HEK293 (cell line): ENCODE measurements at regions not wholly inside any gene's neighbourhood (a gene's known extent, or its start where the extent isn't known, plus 50 kb on each side); places are given as distances from the start of the nearest gene placed in this dataset.

Source experiments
- KLF1 ChIP-seq: fragments of 450-650 bp; formaldehyde crosslinking; IDR thresholded peaks from 2 replicates; pipeline ENCODE4 v1.5.1; 2016; ENCODE audit warnings: missing biosample characterization, missing genetic modification characterization
- TRIM28 ChIP-seq: IDR thresholded peaks from 2 replicates; pipeline ENCODE4 v1.6.1; 2011; ENCODE audit warnings: low read length, control low read depth, borderline replicate concordance
- ZNF121 ChIP-seq: fragments of 450-650 bp; formaldehyde crosslinking; IDR thresholded peaks from 2 replicates; pipeline ENCODE4 v1.5.1; 2016; ENCODE audit warnings: missing biosample characterization, missing genetic modification characterization
- ZNF354C ChIP-seq: fragments of 450-650 bp; formaldehyde crosslinking; IDR thresholded peaks from 2 replicates; pipeline ENCODE4 v1.5.1; 2016; ENCODE audit warnings: missing biosample characterization, missing genetic modification characterization, low read depth, borderline replicate concordance
- ZNF433 ChIP-seq: fragments of 450-650 bp; formaldehyde crosslinking; IDR thresholded peaks from 2 replicates; pipeline ENCODE4 v1.5.1; 2016; ENCODE audit warnings: missing biosample characterization, missing genetic modification characterization, low read depth
- ZNF747 ChIP-seq: fragments of 450-650 bp; formaldehyde crosslinking; IDR thresholded peaks from 2 replicates; pipeline ENCODE4 v1.5.1; 2016; ENCODE audit warnings: missing biosample characterization, missing genetic modification characterization
- TF ChIP-seq, protein P1 (sequence below): fragments of 450-650 bp; formaldehyde crosslinking; IDR thresholded peaks from 2 replicates; pipeline ENCODE4 v1.5.1; 2016; ENCODE audit warnings: missing biosample characterization, missing genetic modification characterization
- TF ChIP-seq, protein P2 (sequence below): fragments of 450-650 bp; formaldehyde crosslinking; IDR thresholded peaks from 2 replicates; pipeline ENCODE4 v1.5.1; 2016; ENCODE audit warnings: missing biosample characterization, missing genetic modification characterization

DNA sequence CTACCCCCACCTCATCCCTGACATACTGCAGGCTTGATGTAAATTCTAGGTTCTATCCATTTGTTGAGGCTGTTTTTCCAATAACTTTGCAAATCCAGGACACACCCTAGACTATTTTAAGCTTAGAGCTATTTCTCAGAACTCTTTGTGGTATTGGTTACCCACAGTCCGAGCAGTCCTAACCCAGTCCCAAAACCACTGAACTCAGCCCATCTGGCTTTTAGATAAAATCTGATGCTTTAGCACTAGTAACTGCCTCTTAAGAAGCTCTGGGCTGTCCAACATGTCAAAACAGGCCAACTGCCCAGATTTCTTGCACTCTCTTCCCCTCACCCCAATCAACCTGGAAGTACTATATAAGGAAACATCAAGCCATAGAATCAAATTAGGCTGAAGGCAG is 344.4 kb upstream of the CADM1 start:
- TF ChIP-seq KLF1 (tag by site-specific recombination): no peak
- TF ChIP-seq, protein P1, sequence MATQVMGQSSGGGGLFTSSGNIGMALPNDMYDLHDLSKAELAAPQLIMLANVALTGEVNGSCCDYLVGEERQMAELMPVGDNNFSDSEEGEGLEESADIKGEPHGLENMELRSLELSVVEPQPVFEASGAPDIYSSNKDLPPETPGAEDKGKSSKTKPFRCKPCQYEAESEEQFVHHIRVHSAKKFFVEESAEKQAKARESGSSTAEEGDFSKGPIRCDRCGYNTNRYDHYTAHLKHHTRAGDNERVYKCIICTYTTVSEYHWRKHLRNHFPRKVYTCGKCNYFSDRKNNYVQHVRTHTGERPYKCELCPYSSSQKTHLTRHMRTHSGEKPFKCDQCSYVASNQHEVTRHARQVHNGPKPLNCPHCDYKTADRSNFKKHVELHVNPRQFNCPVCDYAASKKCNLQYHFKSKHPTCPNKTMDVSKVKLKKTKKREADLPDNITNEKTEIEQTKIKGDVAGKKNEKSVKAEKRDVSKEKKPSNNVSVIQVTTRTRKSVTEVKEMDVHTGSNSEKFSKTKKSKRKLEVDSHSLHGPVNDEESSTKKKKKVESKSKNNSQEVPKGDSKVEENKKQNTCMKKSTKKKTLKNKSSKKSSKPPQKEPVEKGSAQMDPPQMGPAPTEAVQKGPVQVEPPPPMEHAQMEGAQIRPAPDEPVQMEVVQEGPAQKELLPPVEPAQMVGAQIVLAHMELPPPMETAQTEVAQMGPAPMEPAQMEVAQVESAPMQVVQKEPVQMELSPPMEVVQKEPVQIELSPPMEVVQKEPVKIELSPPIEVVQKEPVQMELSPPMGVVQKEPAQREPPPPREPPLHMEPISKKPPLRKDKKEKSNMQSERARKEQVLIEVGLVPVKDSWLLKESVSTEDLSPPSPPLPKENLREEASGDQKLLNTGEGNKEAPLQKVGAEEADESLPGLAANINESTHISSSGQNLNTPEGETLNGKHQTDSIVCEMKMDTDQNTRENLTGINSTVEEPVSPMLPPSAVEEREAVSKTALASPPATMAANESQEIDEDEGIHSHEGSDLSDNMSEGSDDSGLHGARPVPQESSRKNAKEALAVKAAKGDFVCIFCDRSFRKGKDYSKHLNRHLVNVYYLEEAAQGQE (tag by site-specific recombination): no peak
- no peak for TF ChIP-seq ZNF354C
- TF ChIP-seq TRIM28: no peak
- TF ChIP-seq ZNF747 (tag by site-specific recombination): no peak
- TF ChIP-seq ZNF433 (tag by site-specific recombination): no peak
- TF ChIP-seq, protein P2, sequence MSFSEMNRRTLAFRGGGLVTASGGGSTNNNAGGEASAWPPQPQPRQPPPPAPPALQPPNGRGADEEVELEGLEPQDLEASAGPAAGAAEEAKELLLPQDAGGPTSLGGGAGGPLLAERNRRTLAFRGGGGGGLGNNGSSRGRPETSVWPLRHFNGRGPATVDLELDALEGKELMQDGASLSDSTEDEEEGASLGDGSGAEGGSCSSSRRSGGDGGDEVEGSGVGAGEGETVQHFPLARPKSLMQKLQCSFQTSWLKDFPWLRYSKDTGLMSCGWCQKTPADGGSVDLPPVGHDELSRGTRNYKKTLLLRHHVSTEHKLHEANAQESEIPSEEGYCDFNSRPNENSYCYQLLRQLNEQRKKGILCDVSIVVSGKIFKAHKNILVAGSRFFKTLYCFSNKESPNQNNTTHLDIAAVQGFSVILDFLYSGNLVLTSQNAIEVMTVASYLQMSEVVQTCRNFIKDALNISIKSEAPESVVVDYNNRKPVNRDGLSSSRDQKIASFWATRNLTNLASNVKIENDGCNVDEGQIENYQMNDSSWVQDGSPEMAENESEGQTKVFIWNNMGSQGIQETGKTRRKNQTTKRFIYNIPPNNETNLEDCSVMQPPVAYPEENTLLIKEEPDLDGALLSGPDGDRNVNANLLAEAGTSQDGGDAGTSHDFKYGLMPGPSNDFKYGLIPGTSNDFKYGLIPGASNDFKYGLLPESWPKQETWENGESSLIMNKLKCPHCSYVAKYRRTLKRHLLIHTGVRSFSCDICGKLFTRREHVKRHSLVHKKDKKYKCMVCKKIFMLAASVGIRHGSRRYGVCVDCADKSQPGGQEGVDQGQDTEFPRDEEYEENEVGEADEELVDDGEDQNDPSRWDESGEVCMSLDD: no peak
- no peak for TF ChIP-seq ZNF121 (tag by site-specific recombination)
